HepG2 (cell line): ENCODE measurements at regions not wholly inside any gene's neighbourhood (a gene's known extent, or its start where the extent isn't known, plus 50 kb on each side); places are given as distances from the start of the nearest gene placed in this dataset.
A peak's percentile ranks its signal among the peaks of the same experiment; 100 is the strongest.

Experiments used
- ARID3A ChIP-seq: IDR thresholded peaks from 2 replicates; pipeline ENCODE4 v1.6.1; 2012; ENCODE audit warnings: low read depth, low read length, improper control_type of control experiment
- BHLHE40 ChIP-seq: IDR thresholded peaks from 2 replicates; pipeline ENCODE4 v1.6.1; 2011; ENCODE audit warnings: low read length, improper control_type of control experiment
- CREB3 ChIP-seq: sonication (generic); formaldehyde crosslinking; IDR thresholded peaks from 2 replicates; pipeline ENCODE4 v1.5.0; 2020; ENCODE audit warnings: missing genetic modification reagents
- HOXD1 ChIP-seq: sonication (generic); formaldehyde crosslinking; IDR thresholded peaks from 2 replicates; pipeline ENCODE4 v1.5.0; 2020; ENCODE audit warnings: missing genetic modification reagents
- IRF9 ChIP-seq: sonication (generic); formaldehyde crosslinking; IDR thresholded peaks from 2 replicates; pipeline ENCODE4 v1.8.0; 2022; ENCODE audit warnings: missing genetic modification reagents, mild to moderate bottlenecking, borderline replicate concordance
- MXI1 ChIP-seq: IDR thresholded peaks from 3 replicates; pipeline ENCODE4 v1.6.1; 2012; ENCODE audit warnings: low read depth, low read length, inconsistent platforms, borderline replicate concordance
- PITX1 ChIP-seq: sonication (generic); formaldehyde crosslinking; IDR thresholded peaks from 2 replicates; pipeline ENCODE4 v1.5.1; 2020; ENCODE audit warnings: mild to moderate bottlenecking, missing genetic modification reagents
- RARA ChIP-seq: IDR thresholded peaks from 2 replicates; pipeline ENCODE4 v1.6.1; 2016; ENCODE audit warnings: missing genetic modification reagents, missing compliant biosample characterization
- SAP130 ChIP-seq: IDR thresholded peaks from 2 replicates; pipeline ENCODE4 v1.6.1; 2016; ENCODE audit warnings: low read depth
- SMARCC2 ChIP-seq: fragments of 450-650 bp; IDR thresholded peaks from 2 replicates; pipeline ENCODE4 v1.6.1; 2017; ENCODE audit warnings: antibody characterized with exemption, mild to moderate bottlenecking
- SRSF1 ChIP-seq: fragments of 200-400 bp; formaldehyde crosslinking; optimal IDR thresholded peaks from 2 replicates; pipeline ENCODE3; 2017; ENCODE audit warnings: mild to moderate bottlenecking, low read depth, low read length, moderate library complexity
- STAT5B ChIP-seq: sonication (generic); formaldehyde crosslinking; IDR thresholded peaks from 2 replicates; pipeline ENCODE4 v1.4.0; 2020; ENCODE audit warnings: missing genetic modification reagents
- TBX3 ChIP-seq: fragments of 450-650 bp; IDR thresholded peaks from 2 replicates; pipeline ENCODE4 v1.6.1; 2017; ENCODE audit warnings: antibody characterized with exemption, mild to moderate bottlenecking, inconsistent platforms, borderline replicate concordance
- TEF ChIP-seq: sonication (generic); formaldehyde crosslinking; IDR thresholded peaks from 2 replicates; pipeline ENCODE4 v1.5.0; 2020; ENCODE audit warnings: missing genetic modification reagents
- ZNF12 ChIP-seq: sonication (generic); formaldehyde crosslinking; IDR thresholded peaks from 2 replicates; pipeline ENCODE4 v1.5.0; 2020; ENCODE audit warnings: missing genetic modification reagents
- ZNF564 ChIP-seq: sonication (generic); formaldehyde crosslinking; IDR thresholded peaks from 2 replicates; pipeline ENCODE4 v1.8.1; 2023; ENCODE audit warnings: mild to moderate bottlenecking, missing genetic modification reagents
- ZNF7 ChIP-seq: IDR thresholded peaks from 2 replicates; pipeline ENCODE4 v1.6.1; 2016; ENCODE audit warnings: missing biosample characterization, missing genetic modification reagents
- TF ChIP-seq, protein P1 (sequence below): sonication (generic); formaldehyde crosslinking; IDR thresholded peaks from 2 replicates; pipeline ENCODE4 v1.9.0; 2022; ENCODE audit warnings: low read depth, missing genetic modification reagents
- TF ChIP-seq, protein P2 (sequence below): sonication (generic); formaldehyde crosslinking; IDR thresholded peaks from 2 replicates; pipeline ENCODE4 v1.4.0; 2020; ENCODE audit warnings: mild to moderate bottlenecking, missing genetic modification reagents
- TF ChIP-seq, protein P3 (sequence below): sonication (generic); formaldehyde crosslinking; IDR thresholded peaks from 2 replicates; pipeline ENCODE4 v1.8.0; 2022; ENCODE audit warnings: mild to moderate bottlenecking, missing genetic modification reagents, moderate library complexity
- TF ChIP-seq, protein P4 (sequence below): sonication (generic); formaldehyde crosslinking; IDR thresholded peaks from 2 replicates; pipeline ENCODE4 v1.4.0; 2020; ENCODE audit warnings: missing genetic modification reagents

DNA sequence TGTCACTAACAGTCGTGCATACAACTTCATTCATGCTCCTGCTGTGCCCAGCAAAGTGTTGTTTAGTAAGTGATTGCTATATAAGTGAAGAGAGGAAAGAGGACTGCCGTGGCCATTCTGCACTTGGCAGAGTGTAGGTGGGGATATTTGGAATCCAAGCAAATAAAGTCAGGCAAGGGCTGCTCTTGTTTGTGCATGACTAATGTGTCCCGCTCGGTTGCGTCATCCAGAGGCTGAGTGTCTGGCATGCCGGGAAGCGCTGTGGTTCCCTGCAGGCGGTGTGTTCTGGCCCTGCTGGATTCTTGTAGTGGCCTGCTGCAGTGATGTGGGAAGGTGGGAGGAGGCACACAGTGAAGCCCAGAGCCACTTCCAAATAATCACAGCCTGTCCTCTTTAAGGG, 136.9 kb upstream of the ANKH start (continued):
- TF ChIP-seq IRF9 (CRISPR knock-in tag): no peak
- TF ChIP-seq, protein P1, sequence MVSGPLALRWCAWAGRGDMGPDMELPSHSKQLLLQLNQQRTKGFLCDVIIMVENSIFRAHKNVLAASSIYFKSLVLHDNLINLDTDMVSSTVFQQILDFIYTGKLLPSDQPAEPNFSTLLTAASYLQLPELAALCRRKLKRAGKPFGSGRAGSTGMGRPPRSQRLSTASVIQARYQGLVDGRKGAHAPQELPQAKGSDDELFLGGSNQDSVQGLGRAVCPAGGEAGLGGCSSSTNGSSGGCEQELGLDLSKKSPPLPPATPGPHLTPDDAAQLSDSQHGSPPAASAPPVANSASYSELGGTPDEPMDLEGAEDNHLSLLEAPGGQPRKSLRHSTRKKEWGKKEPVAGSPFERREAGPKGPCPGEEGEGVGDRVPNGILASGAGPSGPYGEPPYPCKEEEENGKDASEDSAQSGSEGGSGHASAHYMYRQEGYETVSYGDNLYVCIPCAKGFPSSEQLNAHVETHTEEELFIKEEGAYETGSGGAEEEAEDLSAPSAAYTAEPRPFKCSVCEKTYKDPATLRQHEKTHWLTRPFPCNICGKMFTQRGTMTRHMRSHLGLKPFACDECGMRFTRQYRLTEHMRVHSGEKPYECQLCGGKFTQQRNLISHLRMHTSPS (CRISPR knock-in tag): no peak
- peak; percentile 86 for TF ChIP-seq RARA (CRISPR knock-in tag)
- TF ChIP-seq, protein P2, sequence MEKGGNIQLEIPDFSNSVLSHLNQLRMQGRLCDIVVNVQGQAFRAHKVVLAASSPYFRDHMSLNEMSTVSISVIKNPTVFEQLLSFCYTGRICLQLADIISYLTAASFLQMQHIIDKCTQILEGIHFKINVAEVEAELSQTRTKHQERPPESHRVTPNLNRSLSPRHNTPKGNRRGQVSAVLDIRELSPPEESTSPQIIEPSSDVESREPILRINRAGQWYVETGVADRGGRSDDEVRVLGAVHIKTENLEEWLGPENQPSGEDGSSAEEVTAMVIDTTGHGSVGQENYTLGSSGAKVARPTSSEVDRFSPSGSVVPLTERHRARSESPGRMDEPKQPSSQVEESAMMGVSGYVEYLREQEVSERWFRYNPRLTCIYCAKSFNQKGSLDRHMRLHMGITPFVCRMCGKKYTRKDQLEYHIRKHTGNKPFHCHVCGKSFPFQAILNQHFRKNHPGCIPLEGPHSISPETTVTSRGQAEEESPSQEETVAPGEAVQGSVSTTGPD (CRISPR knock-in tag): no peak
- 0 out of 2 replicates have a peak, but pooled peaks have one; percentile 28 for TF ChIP-seq SMARCC2
- 0 out of 2 replicates have a peak, but pooled peaks have one; percentile 8 for TF ChIP-seq TBX3
- TF ChIP-seq BHLHE40: peak; percentile 43; the same call in 1 of the 2 replicates
- 0 out of 2 replicates have a peak, but pooled peaks have one; percentile 40 for TF ChIP-seq TEF (CRISPR knock-in tag)
- TF ChIP-seq SRSF1: no peak
- TF ChIP-seq ZNF564: peak; percentile 62; the same call in 1 of the 2 replicates
- TF ChIP-seq ARID3A: peak; percentile 74
- peak; percentile 90 for TF ChIP-seq SAP130 (CRISPR knock-in tag)
- TF ChIP-seq ZNF12 (CRISPR knock-in tag): peak; percentile 72; the same call in 1 of the 2 replicates
- TF ChIP-seq, protein P3, sequence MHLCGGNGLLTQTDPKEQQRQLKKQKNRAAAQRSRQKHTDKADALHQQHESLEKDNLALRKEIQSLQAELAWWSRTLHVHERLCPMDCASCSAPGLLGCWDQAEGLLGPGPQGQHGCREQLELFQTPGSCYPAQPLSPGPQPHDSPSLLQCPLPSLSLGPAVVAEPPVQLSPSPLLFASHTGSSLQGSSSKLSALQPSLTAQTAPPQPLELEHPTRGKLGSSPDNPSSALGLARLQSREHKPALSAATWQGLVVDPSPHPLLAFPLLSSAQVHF (CRISPR knock-in tag): no peak
- 0 out of 2 replicates have a peak, but pooled peaks have one; percentile 61 for TF ChIP-seq HOXD1
- peak; percentile 34; the same call in 1 of the 2 replicates for TF ChIP-seq PITX1 (CRISPR knock-in tag)
- TF ChIP-seq STAT5B (CRISPR knock-in tag): no peak
- peak; percentile 78; the same call in 1 of the 3 replicates for TF ChIP-seq MXI1
- TF ChIP-seq CREB3 (CRISPR knock-in tag): no peak
- no peak for TF ChIP-seq ZNF7
- TF ChIP-seq, protein P4, sequence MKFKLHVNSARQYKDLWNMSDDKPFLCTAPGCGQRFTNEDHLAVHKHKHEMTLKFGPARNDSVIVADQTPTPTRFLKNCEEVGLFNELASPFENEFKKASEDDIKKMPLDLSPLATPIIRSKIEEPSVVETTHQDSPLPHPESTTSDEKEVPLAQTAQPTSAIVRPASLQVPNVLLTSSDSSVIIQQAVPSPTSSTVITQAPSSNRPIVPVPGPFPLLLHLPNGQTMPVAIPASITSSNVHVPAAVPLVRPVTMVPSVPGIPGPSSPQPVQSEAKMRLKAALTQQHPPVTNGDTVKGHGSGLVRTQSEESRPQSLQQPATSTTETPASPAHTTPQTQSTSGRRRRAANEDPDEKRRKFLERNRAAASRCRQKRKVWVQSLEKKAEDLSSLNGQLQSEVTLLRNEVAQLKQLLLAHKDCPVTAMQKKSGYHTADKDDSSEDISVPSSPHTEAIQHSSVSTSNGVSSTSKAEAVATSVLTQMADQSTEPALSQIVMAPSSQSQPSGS (CRISPR knock-in tag): peak; percentile 98
